Choroid plexus epithelial cell (primary cell): ENCODE measurements at regions not wholly inside any gene's neighbourhood (a gene's known extent, or its start where the extent isn't known, plus 50 kb on each side); places are given as distances from the start of the nearest gene placed in this dataset.

Source experiments
- DNase-seq: peaks from one replicate; pipeline ENCODE4 v3.0.0-alpha.2; 2010; ENCODE audit warnings: low read depth
- H3K4me3 ChIP-seq: 2 replicates; pipeline ENCODE4 v1.5.1; 2011; ENCODE audit warnings: low read depth, mild to moderate bottlenecking, control low read depth, low read length, moderate library complexity
- TF ChIP-seq, protein P1 (sequence below): conservative IDR thresholded peaks from 2 replicates; pipeline ENCODE4 v1.5.1; 2011; ENCODE audit warnings: low read depth, mild to moderate bottlenecking, control low read depth, inconsistent platforms, low read length, moderate library complexity

DNA sequence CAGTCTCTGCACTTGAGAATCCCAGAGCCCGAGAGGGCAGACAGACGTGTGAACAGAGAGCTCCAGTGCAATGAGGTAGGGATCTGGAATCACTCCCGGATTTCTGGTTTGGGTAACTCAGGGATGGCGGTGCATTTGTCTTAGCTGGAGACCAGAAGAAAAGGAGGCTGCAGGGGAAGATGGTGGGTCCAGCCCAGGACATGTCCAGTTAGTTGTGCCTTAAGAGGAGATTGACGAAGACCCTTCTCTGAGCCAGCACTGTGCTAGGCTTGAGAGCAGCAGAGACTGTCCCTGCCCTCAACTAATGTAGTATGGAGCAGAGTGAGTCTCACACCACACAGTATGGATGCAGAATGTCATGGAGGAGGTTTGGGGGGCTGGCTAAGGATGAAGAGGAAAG lies 150.6 kb upstream of the COPS8 start:
- TF ChIP-seq, protein P1, sequence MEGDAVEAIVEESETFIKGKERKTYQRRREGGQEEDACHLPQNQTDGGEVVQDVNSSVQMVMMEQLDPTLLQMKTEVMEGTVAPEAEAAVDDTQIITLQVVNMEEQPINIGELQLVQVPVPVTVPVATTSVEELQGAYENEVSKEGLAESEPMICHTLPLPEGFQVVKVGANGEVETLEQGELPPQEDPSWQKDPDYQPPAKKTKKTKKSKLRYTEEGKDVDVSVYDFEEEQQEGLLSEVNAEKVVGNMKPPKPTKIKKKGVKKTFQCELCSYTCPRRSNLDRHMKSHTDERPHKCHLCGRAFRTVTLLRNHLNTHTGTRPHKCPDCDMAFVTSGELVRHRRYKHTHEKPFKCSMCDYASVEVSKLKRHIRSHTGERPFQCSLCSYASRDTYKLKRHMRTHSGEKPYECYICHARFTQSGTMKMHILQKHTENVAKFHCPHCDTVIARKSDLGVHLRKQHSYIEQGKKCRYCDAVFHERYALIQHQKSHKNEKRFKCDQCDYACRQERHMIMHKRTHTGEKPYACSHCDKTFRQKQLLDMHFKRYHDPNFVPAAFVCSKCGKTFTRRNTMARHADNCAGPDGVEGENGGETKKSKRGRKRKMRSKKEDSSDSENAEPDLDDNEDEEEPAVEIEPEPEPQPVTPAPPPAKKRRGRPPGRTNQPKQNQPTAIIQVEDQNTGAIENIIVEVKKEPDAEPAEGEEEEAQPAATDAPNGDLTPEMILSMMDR, result no peak
- DNase-seq, result no peak
- H3K4me3 ChIP-seq, result no peak overlapping the region

DNA sequence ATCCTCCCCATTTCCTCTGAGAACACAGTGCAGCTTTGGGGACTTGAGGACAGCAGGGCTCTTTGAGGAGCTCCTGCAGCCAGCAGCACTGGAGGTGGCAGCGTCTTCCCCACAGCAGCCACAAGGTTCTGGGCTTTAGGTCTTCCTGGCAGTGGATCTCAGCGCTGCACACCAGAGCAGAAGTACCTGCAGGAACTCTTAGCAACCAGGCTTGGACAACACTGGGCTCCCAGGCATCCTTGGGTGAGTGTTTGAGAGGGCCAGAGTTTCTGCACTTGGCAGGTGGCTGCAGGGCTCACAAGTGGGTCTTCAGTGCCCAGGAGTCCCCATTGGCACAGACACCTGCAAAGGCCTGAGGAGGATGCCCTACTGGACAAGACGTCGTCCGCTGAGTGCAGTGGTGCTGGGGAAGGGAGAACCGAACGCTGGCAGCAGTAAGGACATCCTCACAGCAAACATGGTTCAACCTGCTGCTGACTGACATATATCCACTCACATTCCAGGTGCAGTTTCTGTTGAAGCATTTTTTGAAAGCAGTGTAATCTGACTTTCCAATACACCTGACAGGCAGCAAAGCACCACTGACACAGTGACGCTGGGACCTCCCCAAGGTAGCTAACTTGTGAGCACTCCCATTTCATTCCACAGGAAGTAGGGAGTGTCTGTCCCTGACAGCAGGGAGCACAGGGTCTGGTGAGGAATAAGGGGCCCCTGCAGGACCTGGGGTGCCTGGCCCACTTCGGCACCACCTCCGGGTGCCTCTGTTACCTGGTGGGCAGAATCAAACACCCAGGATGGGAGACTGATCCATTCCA lies 149.9 kb upstream of the COPS8 start:
- no peak for DNase-seq
- TF ChIP-seq, protein P1, result no peak
- no peak overlapping the region for H3K4me3 ChIP-seq

- no peak for DNase-seq
- no peak overlapping the region for H3K4me3 ChIP-seq
- TF ChIP-seq, protein P1, result no peak
Measured at GRCh38 chr2:236936446-236936940, 149.2 kb upstream of the COPS8 start.

DNA sequence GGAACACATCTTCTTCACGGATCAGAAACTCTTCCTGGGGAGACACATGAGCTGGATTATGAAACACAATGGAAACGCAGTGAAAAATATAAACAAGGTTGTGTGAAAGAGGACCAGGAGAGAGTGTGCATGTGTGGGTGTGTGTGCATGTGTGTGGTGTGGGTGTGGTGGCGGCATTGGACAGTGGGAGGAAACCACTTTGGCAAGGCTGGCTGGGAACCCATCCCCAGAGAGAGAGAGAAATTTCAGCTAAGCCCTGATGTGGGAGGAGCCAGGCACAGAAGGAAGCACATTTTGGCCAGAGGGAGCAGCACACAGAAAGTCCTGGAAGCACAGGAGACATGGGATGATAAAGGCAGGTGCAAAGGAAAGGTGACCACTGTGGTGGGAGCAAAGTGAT lies 147.6 kb upstream of the COPS8 start:
- TF ChIP-seq, protein P1, result no peak
- no peak for DNase-seq
- no peak overlapping the region for H3K4me3 ChIP-seq

DNA sequence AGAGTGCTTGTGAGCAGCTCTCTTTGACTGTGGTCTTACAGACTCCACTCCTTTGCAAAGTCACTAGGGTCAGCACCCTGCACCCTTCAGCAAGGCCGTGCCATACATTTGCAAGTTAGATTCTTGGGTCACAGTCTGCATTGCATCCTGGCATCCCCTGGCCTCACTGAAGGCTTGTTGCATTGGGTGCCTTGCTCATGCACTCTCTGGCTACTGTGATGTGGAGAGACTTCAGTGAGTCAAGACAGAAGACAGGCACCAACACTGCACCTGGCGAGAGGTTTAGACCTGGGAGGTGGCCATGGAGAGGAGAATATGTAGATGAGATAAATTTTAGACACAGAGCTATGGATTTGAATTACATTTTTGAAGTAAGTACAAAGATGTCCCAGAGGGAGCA lies 146.4 kb upstream of the COPS8 start:
- DNase-seq, result no peak
- TF ChIP-seq, protein P1, result no peak
- no peak overlapping the region for H3K4me3 ChIP-seq

GRCh38 chr2:236939721-236940231 lies 145.9 kb upstream of the COPS8 start:
- DNase-seq, result no peak
- H3K4me3 ChIP-seq, result no peak overlapping the region
- TF ChIP-seq, protein P1, result no peak

DNA sequence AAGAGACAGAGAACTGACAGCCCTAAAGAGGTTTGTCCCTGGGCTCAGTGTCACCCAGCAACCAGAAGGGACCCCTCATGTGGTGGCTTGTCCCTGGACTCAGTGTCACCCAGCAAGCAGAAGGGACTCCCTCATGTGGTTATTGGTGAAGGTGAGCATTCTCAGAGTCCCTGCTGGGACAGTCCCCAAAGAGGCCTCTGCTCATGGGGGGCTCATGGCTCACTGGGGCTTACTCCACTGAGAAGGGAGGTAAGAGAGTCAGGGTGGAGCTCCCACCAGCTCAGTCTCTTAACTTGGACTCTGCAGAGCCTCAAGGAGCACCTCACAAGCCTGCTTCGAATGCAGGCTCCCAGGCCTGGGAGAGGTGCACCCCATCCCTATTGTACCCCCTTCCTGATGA lies 145.2 kb upstream of the COPS8 start:
- TF ChIP-seq, protein P1, result no peak
- DNase-seq, result no peak
- no peak overlapping the region for H3K4me3 ChIP-seq
